B cell (primary cell): ENCODE measurements at regions not wholly inside any gene's neighbourhood (a gene's known extent, or its start where the extent isn't known, plus 50 kb on each side); places are given as distances from the start of the nearest gene placed in this dataset.

ENCODE experiments used
- CTCF ChIP-seq: fragments of 200-600 bp; IDR thresholded peaks from one replicate; pipeline ENCODE4 v1.8.0; 2022; ENCODE audit warnings: antibody characterized with exemption, mild to moderate bottlenecking
- EZH2 ChIP-seq: IDR thresholded peaks from 2 replicates; pipeline ENCODE4 v1.6.1; 2012; ENCODE audit warnings: borderline replicate concordance, low read depth, mild to moderate bottlenecking, moderate library complexity, low read length; ENCODE audit not compliant: insufficient read depth, poor library complexity, severe bottlenecking

- TF ChIP-seq CTCF (no peak), EZH2 (no peak)
These were observed 168.3 kb downstream of the RNF152 start for GRCh38 chr18:61724532-61724931.
